H9 (cell line): ENCODE measurements at regions not wholly inside any gene's neighbourhood (a gene's known extent, or its start where the extent isn't known, plus 50 kb on each side); places are given as distances from the start of the nearest gene placed in this dataset.

ENCODE experiments used
- DNase-seq: peaks from one replicate; pipeline ENCODE4 v3.0.0-alpha.2; 2017
- H2AFZ ChIP-seq: one replicate; pipeline ENCODE4 v1.6.1; 2013; ENCODE audit warnings: mild to moderate bottlenecking, low read length, control low read depth, moderate library complexity
- H2AK5ac ChIP-seq: 2 replicates; pipeline ENCODE4 v1.6.1; 2013; ENCODE audit warnings: low read length, control low read depth, mixed read lengths; ENCODE audit not compliant: insufficient read length
- H2BK120ac ChIP-seq: one replicate; pipeline ENCODE4 v1.6.1; 2013; ENCODE audit warnings: low read depth, mild to moderate bottlenecking, low read length, control low read depth, inconsistent platforms; ENCODE audit not compliant: poor library complexity, severe bottlenecking
- H2BK12ac ChIP-seq: 2 replicates; pipeline ENCODE4 v1.6.1; 2013; ENCODE audit warnings: low read length, control low read depth, mixed read lengths, low read depth; ENCODE audit not compliant: insufficient read length
- H2BK15ac ChIP-seq: 2 replicates; pipeline ENCODE4 v1.6.1; 2013; ENCODE audit warnings: low read depth, low read length, control low read depth
- H2BK20ac ChIP-seq: one replicate; pipeline ENCODE4 v1.6.1; 2013; ENCODE audit warnings: low read depth, mild to moderate bottlenecking, low read length, control low read depth, inconsistent platforms; ENCODE audit not compliant: poor library complexity, severe bottlenecking
- H2BK5ac ChIP-seq: 2 replicates; pipeline ENCODE4 v1.6.1; 2013; ENCODE audit warnings: low read length, control low read depth, mixed read lengths; ENCODE audit not compliant: insufficient read length
- H3K14ac ChIP-seq: 2 replicates; pipeline ENCODE4 v1.6.1; 2013; ENCODE audit warnings: low read length, control low read depth; ENCODE audit not compliant: insufficient read depth
- H3K18ac ChIP-seq: 2 replicates; pipeline ENCODE4 v1.6.1; 2013; ENCODE audit warnings: low read depth, mild to moderate bottlenecking, mixed read lengths, low read length, control low read depth; ENCODE audit not compliant: insufficient read length
- H3K23ac ChIP-seq: 2 replicates; pipeline ENCODE4 v1.6.1; 2013; ENCODE audit warnings: low read length, control low read depth, mixed read lengths, low read depth; ENCODE audit not compliant: insufficient read length
- H3K23me2 ChIP-seq: 2 replicates; pipeline ENCODE4 v1.6.1; 2013; ENCODE audit warnings: low read depth, mild to moderate bottlenecking, mixed read lengths, low read length, control low read depth; ENCODE audit not compliant: insufficient read length, poor library complexity, severe bottlenecking
- H3K27ac ChIP-seq: 2 replicates; pipeline ENCODE4 v1.5.1; 2013; ENCODE audit warnings: low read length, control low read depth, mixed read lengths, low read depth; ENCODE audit not compliant: insufficient read length
- H3K27me3 ChIP-seq: 2 replicates; pipeline ENCODE4 v1.6.1; 2013; ENCODE audit warnings: low read length, control low read depth, inconsistent platforms; ENCODE audit not compliant: insufficient read depth
- H3K4ac ChIP-seq: 2 replicates; pipeline ENCODE4 v1.6.1; 2013; ENCODE audit warnings: low read depth, mild to moderate bottlenecking, control low read depth, inconsistent platforms, low read length, moderate library complexity
- H3K4me1 ChIP-seq: 2 replicates; pipeline ENCODE4 v1.6.1; 2013; ENCODE audit warnings: low read length, control low read depth, inconsistent platforms; ENCODE audit not compliant: insufficient read depth
- H3K4me2 ChIP-seq: 2 replicates; pipeline ENCODE4 v1.6.1; 2013; ENCODE audit warnings: low read length, control low read depth, mixed read lengths; ENCODE audit not compliant: insufficient read length, insufficient read depth
- H3K56ac ChIP-seq: 2 replicates; pipeline ENCODE4 v1.6.1; 2013; ENCODE audit warnings: low read depth, mild to moderate bottlenecking, mixed read lengths, low read length, control low read depth; ENCODE audit not compliant: insufficient read length
- H3K79me1 ChIP-seq: 2 replicates; pipeline ENCODE4 v1.6.1; 2013; ENCODE audit warnings: low read depth, mild to moderate bottlenecking, moderate library complexity, low read length, control low read depth, inconsistent platforms; ENCODE audit not compliant: insufficient read depth, poor library complexity, severe bottlenecking
- H3K79me2 ChIP-seq: 2 replicates; pipeline ENCODE4 v1.6.1; 2013; ENCODE audit warnings: low read length, control low read depth, inconsistent platforms; ENCODE audit not compliant: insufficient read depth
- H3K9ac ChIP-seq: 2 replicates; pipeline ENCODE4 v1.6.1; 2013; ENCODE audit warnings: low read length, control low read depth, mixed read lengths; ENCODE audit not compliant: insufficient read length; ENCODE audit errors: extremely low read depth
- H3K9me3 ChIP-seq: one replicate; pipeline ENCODE4 v1.6.1; 2013; ENCODE audit warnings: low read depth, low read length, inconsistent platforms; ENCODE audit not compliant: control insufficient read depth
- H3T11ph ChIP-seq: one replicate; pipeline ENCODE4 v1.6.1; 2013; ENCODE audit warnings: mild to moderate bottlenecking, low read length, control low read depth, inconsistent platforms
- H4K20me1 ChIP-seq: one replicate; pipeline ENCODE4 v1.6.1; 2013; ENCODE audit not compliant: control insufficient read depth, insufficient read length, insufficient read depth
- H4K5ac ChIP-seq: 2 replicates; pipeline ENCODE4 v1.6.1; 2013; ENCODE audit warnings: low read depth, mild to moderate bottlenecking, mixed read lengths, low read length, control low read depth; ENCODE audit not compliant: insufficient read length
- H4K8ac ChIP-seq: replicated peaks from 2 replicates; pipeline ENCODE4 v1.6.1; 2013; ENCODE audit warnings: low read length, control low read depth, mixed read lengths, low read depth; ENCODE audit not compliant: insufficient read length
- H4K91ac ChIP-seq: 2 replicates; pipeline ENCODE4 v1.6.1; 2013; ENCODE audit warnings: low read depth, mild to moderate bottlenecking, moderate library complexity, mixed read lengths, low read length, control low read depth; ENCODE audit not compliant: insufficient read length
- H3K27ac Mint-ChIP-seq, 3 experiments: 2 replicates in 2 of 3; 3 replicates in 1 of 3; pipeline ENCODE4 v1.8.0; 2020 to 2021; ENCODE audit warnings: mixed read lengths in 3 of 3, mild to moderate bottlenecking in 1 of 3, moderate library complexity in 1 of 3
- H3K27me3 Mint-ChIP-seq: 2 replicates; pipeline ENCODE4 v1.8.0; 2021; ENCODE audit warnings: low read depth, mild to moderate bottlenecking, moderate library complexity, mixed read lengths
- H3K36me3 Mint-ChIP-seq, 3 experiments: 2 replicates in 2 of 3; 3 replicates in 1 of 3; pipeline ENCODE4 v1.8.0; 2020 to 2021; ENCODE audit warnings: low read depth in 3 of 3, mixed read lengths in 3 of 3; ENCODE audit not compliant: insufficient read depth in 1 of 3
- H3K4me1 Mint-ChIP-seq, 2 experiments: 2 replicates each; pipeline ENCODE4 v1.8.0; 2020; ENCODE audit warnings: mixed read lengths in 2 of 2
- H3K4me3 Mint-ChIP-seq, 2 experiments: 2 replicates in 1 of 2; 3 replicates in 1 of 2; pipeline ENCODE4 v1.8.0; 2020 to 2021; ENCODE audit warnings: mild to moderate bottlenecking in 2 of 2, mixed read lengths in 2 of 2, moderate library complexity in 1 of 2
- H3K9me3 Mint-ChIP-seq, 2 experiments: 2 replicates in 1 of 2; 3 replicates in 1 of 2; pipeline ENCODE4 v1.8.0; 2020; ENCODE audit warnings: mild to moderate bottlenecking in 2 of 2, mixed read lengths in 2 of 2, moderate library complexity in 1 of 2
- WGBS: extraction: QIAGEN DNeasy Blood & Tissue Kit; methylation state at CpG from one replicate; pipeline ENCODE4 v1.1.7; 2013; ENCODE audit warnings: missing lambda C conversion rate, low lambda C conversion rate, mixed read lengths; ENCODE audit not compliant: insufficient read length; ENCODE audit errors: extremely low coverage; 5-methylcytosine and 5-hydroxymethylcytosine counted together
- TF ChIP-seq, protein P1 (sequence below): fragments of 200-600 bp; sonication (generic); conservative IDR thresholded peaks from 3 replicates; pipeline ENCODE4 v1.8.0; 2021; ENCODE audit warnings: antibody characterized with exemption, mild to moderate bottlenecking

DNA sequence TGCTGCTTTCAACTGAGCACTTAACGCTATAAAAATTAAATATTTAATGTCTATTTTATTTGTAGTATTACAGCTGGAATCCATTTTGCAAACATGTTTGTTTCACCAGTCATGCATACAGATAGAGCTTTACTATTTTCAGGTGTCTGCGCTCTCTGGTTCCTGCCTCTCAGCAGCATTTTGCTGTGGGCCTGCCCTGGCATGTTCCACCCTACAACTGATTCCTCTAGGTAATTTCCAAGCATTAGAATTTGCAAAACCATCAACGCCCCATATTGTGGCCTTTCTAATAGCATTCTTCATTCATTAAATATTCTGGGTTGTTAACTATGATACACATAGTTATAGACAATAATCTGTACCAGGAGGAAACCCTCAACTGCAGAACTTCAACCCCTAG, 266.4 kb upstream of the DLGAP1 start:
- Histone ChIP-seq H3K9ac (no peak overlapping the region), H3K27ac (no peak overlapping the region)

More for the DNA sequence above, 266.4 kb upstream of the DLGAP1 start:
- Mint-ChIP-seq H3K27me3 (no peaks in the 10 kb centered on the region), H3K27ac (no peak overlapping the region), H3K4me1 (peaks cover 0 to 15% of the 10 kb centered on the region in 2 experiments; a peak in 2 of 4 replicates), H3K4me3 (no peak overlapping the region), H3K9me3 (no peaks in the 10 kb centered on the region), H3K36me3 (no peaks in the 10 kb centered on the region; a peak in 1 of 7 replicates)
- Histone ChIP-seq H3K14ac (no peak overlapping the region), H4K91ac (no peak overlapping the region), H3K18ac (no peak overlapping the region), H3K4ac (no peak overlapping the region), H3K9me3 (no peaks in the 10 kb centered on the region), H3T11ph (no peak overlapping the region), H3K23ac (no peak overlapping the region), H2BK120ac (no peak overlapping the region), H2BK20ac (no peak overlapping the region), H4K8ac (no peak overlapping the region), H2BK5ac (no peak overlapping the region), H3K4me2 (no peak overlapping the region), H2BK15ac (no peak overlapping the region), H4K20me1 (no peaks in the 10 kb centered on the region), H3K27me3 (no peaks in the 10 kb centered on the region), H3K4me1 (no peaks in the 10 kb centered on the region), H2AFZ (no peak overlapping the region), H3K56ac (no peak overlapping the region), H2AK5ac (no peak overlapping the region), H3K79me2 (no peaks in the 10 kb centered on the region), H3K79me1 (no peaks in the 10 kb centered on the region), H4K5ac (no peak overlapping the region), H3K23me2 (no peaks in the 10 kb centered on the region), H2BK12ac (no peak overlapping the region)
- no CpG with 5 or more reads among the region's 3 CpGs for WGBS
- TF ChIP-seq, protein P1, sequence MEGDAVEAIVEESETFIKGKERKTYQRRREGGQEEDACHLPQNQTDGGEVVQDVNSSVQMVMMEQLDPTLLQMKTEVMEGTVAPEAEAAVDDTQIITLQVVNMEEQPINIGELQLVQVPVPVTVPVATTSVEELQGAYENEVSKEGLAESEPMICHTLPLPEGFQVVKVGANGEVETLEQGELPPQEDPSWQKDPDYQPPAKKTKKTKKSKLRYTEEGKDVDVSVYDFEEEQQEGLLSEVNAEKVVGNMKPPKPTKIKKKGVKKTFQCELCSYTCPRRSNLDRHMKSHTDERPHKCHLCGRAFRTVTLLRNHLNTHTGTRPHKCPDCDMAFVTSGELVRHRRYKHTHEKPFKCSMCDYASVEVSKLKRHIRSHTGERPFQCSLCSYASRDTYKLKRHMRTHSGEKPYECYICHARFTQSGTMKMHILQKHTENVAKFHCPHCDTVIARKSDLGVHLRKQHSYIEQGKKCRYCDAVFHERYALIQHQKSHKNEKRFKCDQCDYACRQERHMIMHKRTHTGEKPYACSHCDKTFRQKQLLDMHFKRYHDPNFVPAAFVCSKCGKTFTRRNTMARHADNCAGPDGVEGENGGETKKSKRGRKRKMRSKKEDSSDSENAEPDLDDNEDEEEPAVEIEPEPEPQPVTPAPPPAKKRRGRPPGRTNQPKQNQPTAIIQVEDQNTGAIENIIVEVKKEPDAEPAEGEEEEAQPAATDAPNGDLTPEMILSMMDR, result no peak
- no peak for DNase-seq
